ENCODE measurements at regions not wholly inside any gene's neighbourhood (a gene's known extent, or its start where the extent isn't known, plus 50 kb on each side); places are given as distances from the start of the nearest gene placed in this dataset.

DNA sequence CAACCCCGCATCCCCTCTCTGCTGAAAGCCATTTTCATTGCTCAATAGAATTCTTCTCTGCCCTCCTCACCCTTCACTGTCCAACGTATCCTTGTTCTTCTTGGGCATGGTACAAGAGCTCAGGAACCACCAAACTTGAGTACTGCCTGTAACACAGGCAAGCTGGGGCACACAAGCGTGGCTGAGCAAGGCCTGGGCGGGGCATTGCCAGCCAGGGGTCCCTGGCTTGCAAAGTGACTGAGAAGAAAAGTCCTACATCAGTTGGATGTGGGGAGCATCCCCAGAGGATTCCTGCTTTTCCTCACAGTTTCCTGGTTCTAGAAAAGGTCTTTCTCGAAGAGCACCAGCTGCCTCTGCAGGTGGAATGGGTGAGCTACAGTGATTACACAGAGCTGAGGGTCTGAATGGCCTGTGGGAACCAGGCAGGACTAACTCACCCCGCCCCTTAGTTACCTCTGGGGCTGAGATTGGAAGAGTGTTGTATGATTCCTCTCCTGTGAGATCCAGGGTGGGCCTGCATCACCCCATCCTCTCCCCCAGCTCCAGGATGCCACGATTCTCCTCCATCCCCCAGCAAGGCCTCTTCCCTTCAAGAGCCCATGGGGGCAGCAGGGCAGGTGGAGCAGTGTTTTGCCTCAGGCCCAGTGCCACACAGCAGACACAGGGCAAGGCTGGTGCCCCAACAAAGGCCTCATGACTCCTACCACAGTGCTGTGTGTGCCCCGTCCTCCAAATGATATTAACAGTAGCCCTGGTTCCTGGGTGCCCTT lies 121.9 kb downstream of the MATN1 start:
- Histone ChIP-seq H3K27ac (ENCODE audit: low read depth, low read length) (no peak overlapping the region), H3K4me1 (ENCODE audit: control insufficient read depth, insufficient read depth, low read length) (no peaks in the 10 kb centered on the region), H3K9ac (ENCODE audit: extremely low read depth, low read length, poor library complexity, severe bottlenecking) (no peak overlapping the region), H3K9me3 (ENCODE audit: control insufficient read depth, low read length) (no peaks in the 10 kb centered on the region), H3K27me3 (ENCODE audit: control insufficient read depth, insufficient read depth, low read length, poor library complexity, severe bottlenecking) (no peaks in the 10 kb centered on the region), H3K4me3 (ENCODE audit: low read length) (no peak overlapping the region), H3K36me3 (ENCODE audit: control insufficient read depth, insufficient read depth, low read length) (no peaks in the 10 kb centered on the region)
- H3K36me3 Mint-ChIP-seq (ENCODE audit: low read depth) = no peaks in the 10 kb centered on the region
- TF ChIP-seq CTCF (conservative IDR thresholded peaks at IDR 0.05) = peak; percentile 61
- 90 to 94% methylated on average over 3 to 8 of the region's 8 CpGs for WGBS, 2 experiments (ENCODE audit: insufficient coverage in 1 of 2, insufficient read length in 1 of 2)
- H3K4me1 Mint-ChIP-seq = peaks cover 7% of the 10 kb centered on the region
- peak; percentile 74 for DNase-seq
- no peaks in the 10 kb centered on the region for H3K9me3 Mint-ChIP-seq
- no peak overlapping the region for H3K4me3 Mint-ChIP-seq
- no peak overlapping the region for H3K27ac Mint-ChIP-seq
- peaks cover under 1% of the 10 kb centered on the region for H3K27me3 Mint-ChIP-seq (ENCODE audit: insufficient read depth)

GRCh38 chr1:30600706-30601105 lies 122.7 kb downstream of the MATN1 start:
- Histone ChIP-seq H3K27me3 (ENCODE audit: control insufficient read depth, insufficient read depth, low read length, poor library complexity, severe bottlenecking) (peaks cover under 1% of the 10 kb centered on the region), H3K36me3 (ENCODE audit: control insufficient read depth, insufficient read depth, low read length) (no peaks in the 10 kb centered on the region), H3K4me3 (ENCODE audit: low read length) (no peak overlapping the region), H3K4me1 (ENCODE audit: control insufficient read depth, insufficient read depth, low read length) (no peaks in the 10 kb centered on the region), H3K9ac (ENCODE audit: extremely low read depth, low read length, poor library complexity, severe bottlenecking) (no peak overlapping the region), H3K9me3 (ENCODE audit: control insufficient read depth, low read length) (no peaks in the 10 kb centered on the region), H3K27ac (ENCODE audit: low read depth, low read length) (no peak overlapping the region)
- Mint-ChIP-seq H3K4me1 (peaks cover 6% of the 10 kb centered on the region), H3K4me3 (no peak overlapping the region), H3K27ac (peak overlapping the region; percentile 52), H3K27me3 (ENCODE audit: insufficient read depth) (peaks cover 3% of the 10 kb centered on the region), H3K9me3 (no peaks in the 10 kb centered on the region), H3K36me3 (ENCODE audit: low read depth) (no peaks in the 10 kb centered on the region)
- no peak for TF ChIP-seq CTCF (conservative IDR thresholded peaks at IDR 0.05)
- 91 to 93% methylated on average over 2 to 4 of the region's 4 CpGs for WGBS, 2 experiments (ENCODE audit: insufficient coverage in 1 of 2, insufficient read length in 1 of 2)
- DNase-seq = peak; percentile 62

- H3K36me3 ChIP-seq (ENCODE audit: control insufficient read depth, insufficient read depth, low read length) = no peaks in the 10 kb centered on the region
- TF ChIP-seq CTCF (conservative IDR thresholded peaks at IDR 0.05) = no peak
- Mint-ChIP-seq H3K27ac (no peak overlapping the region), H3K27me3 (ENCODE audit: insufficient read depth) (peaks cover 8% of the 10 kb centered on the region), H3K4me3 (no peak overlapping the region), H3K9me3 (no peaks in the 10 kb centered on the region), H3K4me1 (peaks cover 6% of the 10 kb centered on the region), H3K36me3 (ENCODE audit: low read depth) (no peaks in the 10 kb centered on the region)
- WGBS, 2 experiments (ENCODE audit: insufficient coverage in 1 of 2, insufficient read length in 1 of 2) = 87 to 90% methylated on average over 7 to 9 of the region's 9 CpGs
- no peaks in the 10 kb centered on the region for H3K4me1 ChIP-seq (ENCODE audit: control insufficient read depth, insufficient read depth, low read length)
- H3K9me3 ChIP-seq (ENCODE audit: control insufficient read depth, low read length) = no peaks in the 10 kb centered on the region
- peaks cover 5% of the 10 kb centered on the region for H3K27me3 ChIP-seq (ENCODE audit: control insufficient read depth, insufficient read depth, low read length, poor library complexity, severe bottlenecking)
- no peak overlapping the region for H3K27ac ChIP-seq (ENCODE audit: low read depth, low read length)
- no peak overlapping the region for H3K9ac ChIP-seq (ENCODE audit: extremely low read depth, low read length, poor library complexity, severe bottlenecking)
- DNase-seq = peak; percentile 24
- H3K4me3 ChIP-seq (ENCODE audit: low read length) = no peak overlapping the region
Observed at GRCh38 chr1:30600258-30600657, 123.1 kb downstream of the MATN1 start.

Data from endodermal cell (in vitro differentiated cells).